Activated T-helper 1 cell treated with anti-CD3 and anti-CD28 coated beads, Interleukin-12 subunit alpha, Interleukin-12 subunit beta, Interleukin-2, Interleukin-4 antibody, amounts not matched to agents 30 ng/mL and 10 ng/mL and 1 ng/mL, durations not matched to agents 14 hours and 24 hours and 36 hours (primary cell): ENCODE measurements at regions not wholly inside any gene's neighbourhood (a gene's known extent, or its start where the extent isn't known, plus 50 kb on each side); places are given as distances from the start of the nearest gene placed in this dataset.
"Not testable (repeated sequence)": the region's sequence is repeated elsewhere in the genome, so short reads cannot be mapped to it uniquely, and the experiment has no call there.

Source experiments
- DNase-seq: peaks from one replicate; pipeline ENCODE4 v3.0.0; 2021; ENCODE audit warnings: low spot score
- H3K27ac Mint-ChIP-seq: one replicate; pipeline ENCODE4 v1.8.0; 2021; ENCODE audit warnings: mild to moderate bottlenecking, mixed read lengths
- H3K27me3 Mint-ChIP-seq: one replicate; pipeline ENCODE4 v1.8.0; 2022; ENCODE audit warnings: mild to moderate bottlenecking, moderate library complexity, mixed read lengths; ENCODE audit not compliant: insufficient read depth
- H3K36me3 Mint-ChIP-seq: one replicate; pipeline ENCODE4 v1.8.0; 2021; ENCODE audit warnings: low read depth, mixed read lengths
- H3K4me1 Mint-ChIP-seq: one replicate; pipeline ENCODE4 v1.8.0; 2021; ENCODE audit warnings: low read depth, mixed read lengths
- H3K4me3 Mint-ChIP-seq: one replicate; pipeline ENCODE4 v1.8.0; 2021; ENCODE audit warnings: mild to moderate bottlenecking, moderate library complexity, mixed read lengths
- H3K9me3 Mint-ChIP-seq: one replicate; pipeline ENCODE4 v1.8.0; 2021; ENCODE audit warnings: mixed read lengths
- intact Hi-C: fragments of 100-400 bp; cut with micrococcal nuclease; formaldehyde crosslinking; loops from one replicate; pipeline ENCODE4 v1.15.1; 2024

DNA sequence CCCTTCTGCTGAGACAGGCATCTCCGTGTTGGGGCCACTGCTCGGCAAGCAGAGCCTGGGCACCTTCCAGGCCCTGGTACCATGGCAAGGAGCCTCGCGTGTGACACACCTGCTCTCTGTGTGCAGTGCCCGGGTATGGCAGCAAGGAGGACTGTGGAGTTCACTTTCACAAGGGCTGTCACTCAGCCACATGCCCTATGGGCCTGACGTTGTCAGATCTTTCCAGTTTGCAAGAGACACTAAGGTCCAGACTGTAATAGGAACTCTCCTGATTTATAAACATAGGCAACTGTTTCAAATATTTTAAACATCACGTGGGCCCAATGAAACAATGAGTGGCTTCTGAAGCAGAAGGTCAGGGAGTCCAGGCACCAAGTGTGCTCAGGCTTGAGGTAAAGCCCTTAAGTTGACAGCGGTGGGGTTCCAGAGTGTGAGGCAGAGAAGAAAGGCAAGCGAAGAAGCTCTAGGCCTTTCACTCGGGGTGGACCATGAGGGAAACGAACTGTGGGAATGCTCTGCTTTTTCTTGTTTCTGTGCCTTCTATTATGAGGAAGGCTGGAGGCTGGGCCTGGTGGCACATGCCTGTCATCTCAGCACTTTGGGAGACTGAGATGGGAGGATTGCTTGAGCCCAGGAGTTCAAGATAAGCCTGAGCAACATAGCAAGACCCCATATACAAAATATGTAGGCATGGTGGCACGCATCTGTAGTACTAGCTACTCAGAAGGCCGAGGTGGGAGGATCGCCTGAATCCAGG, 108.6 kb upstream of the TRIM2 start:
- Mint-ChIP-seq H3K4me1 (no peaks in the 10 kb centered on the region), H3K9me3 (no peaks in the 10 kb centered on the region), H3K4me3 (no peak overlapping the region), H3K27me3 (peaks cover 17% of the 10 kb centered on the region), H3K36me3 (no peaks in the 10 kb centered on the region), H3K27ac (no peak overlapping the region)
- intact Hi-C loops: no loop called here
- DNase-seq: no peak

DNA sequence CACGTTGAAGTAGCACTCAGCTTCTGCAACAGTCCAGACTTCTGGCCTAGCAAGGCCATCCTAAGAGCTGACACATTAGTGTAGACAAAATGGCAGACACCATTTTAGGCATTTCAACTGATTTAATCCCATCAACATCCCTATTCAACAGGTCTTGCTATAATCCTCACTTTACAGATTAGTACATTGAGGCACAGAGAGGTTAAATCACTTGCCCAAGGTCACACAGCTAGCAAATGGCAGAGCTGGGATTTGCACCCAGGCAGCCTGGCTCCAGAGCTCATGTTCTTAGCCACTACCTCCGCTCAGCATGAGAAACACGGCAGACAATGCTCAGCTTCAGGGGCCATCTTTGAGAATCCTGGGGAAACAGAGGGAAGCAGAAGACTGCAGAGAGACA, 107.9 kb upstream of the TRIM2 start:
- Mint-ChIP-seq H3K36me3 (no peaks in the 10 kb centered on the region), H3K9me3 (no peaks in the 10 kb centered on the region), H3K27me3 (peaks cover 22% of the 10 kb centered on the region), H3K27ac (no peak overlapping the region), H3K4me3 (no peak overlapping the region), H3K4me1 (no peaks in the 10 kb centered on the region)
- intact Hi-C loops: no loop called here
- no peak for DNase-seq

DNA sequence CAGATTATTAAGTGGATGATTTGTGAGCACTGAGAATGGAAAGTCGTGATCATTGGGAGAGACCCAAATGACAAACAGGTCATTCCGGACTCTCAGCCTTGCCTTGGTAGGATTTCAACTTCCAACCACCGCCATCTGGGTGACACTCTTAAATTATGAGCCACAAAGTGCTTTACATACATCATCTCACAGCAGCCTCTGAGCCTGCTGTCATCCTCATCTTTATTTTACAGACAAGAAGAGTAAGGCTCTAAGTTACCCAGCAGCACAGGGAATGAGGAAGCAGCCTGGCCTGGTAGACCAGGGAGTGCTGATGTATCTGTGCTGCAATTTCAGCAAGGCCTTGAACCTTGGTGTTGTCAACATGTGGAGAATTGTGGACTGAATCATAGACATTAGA, 105.8 kb upstream of the TRIM2 start:
- H3K4me3 Mint-ChIP-seq: no peak overlapping the region
- no peak overlapping the region for H3K27ac Mint-ChIP-seq
- H3K4me1 Mint-ChIP-seq: no peaks in the 10 kb centered on the region
- H3K9me3 Mint-ChIP-seq: no peaks in the 10 kb centered on the region
- DNase-seq: no peak
- intact Hi-C loops: no loop called here
- H3K27me3 Mint-ChIP-seq: peaks cover 27% of the 10 kb centered on the region
- no peaks in the 10 kb centered on the region for H3K36me3 Mint-ChIP-seq

DNA sequence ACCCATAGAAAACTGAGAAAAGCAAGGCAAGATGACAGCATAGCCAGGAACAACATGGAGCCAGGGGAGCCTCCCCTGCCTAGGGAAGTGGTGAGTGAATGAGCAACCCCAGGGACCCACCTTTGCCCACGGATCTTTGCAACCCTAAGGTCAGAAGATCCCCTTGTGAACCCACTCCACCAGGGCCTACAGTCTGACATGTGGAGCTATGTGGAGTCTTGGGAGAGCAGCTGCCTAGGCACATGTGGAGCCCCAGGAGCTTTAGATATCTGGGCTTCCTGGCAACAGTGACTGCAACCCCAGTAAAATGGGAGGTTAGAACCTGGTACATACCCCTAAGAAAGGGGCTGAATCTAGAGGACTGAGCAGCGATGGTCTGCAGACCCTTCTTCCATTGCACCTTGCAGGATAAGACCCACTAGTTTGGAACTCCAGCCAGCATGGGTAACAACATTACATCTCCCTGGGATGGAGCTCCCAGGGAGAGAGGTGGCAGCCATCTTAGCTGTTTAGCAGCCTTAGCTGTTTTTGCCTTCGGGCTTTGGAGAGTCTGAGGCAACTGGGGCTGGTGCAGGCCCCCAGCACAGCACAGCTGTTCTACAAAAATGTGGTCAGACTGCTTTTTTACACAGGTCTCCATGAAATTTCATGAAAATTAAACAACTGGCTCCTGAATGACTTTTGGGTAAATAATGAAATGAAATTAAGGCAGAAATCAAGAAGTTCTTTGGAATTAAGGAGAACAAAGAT, 104.7 kb upstream of the TRIM2 start:
- Mint-ChIP-seq H3K27me3 (peaks cover 33% of the 10 kb centered on the region), H3K4me3 (no peak overlapping the region), H3K4me1 (no peaks in the 10 kb centered on the region), H3K9me3 (no peaks in the 10 kb centered on the region), H3K27ac (no peak overlapping the region), H3K36me3 (no peaks in the 10 kb centered on the region)
- intact Hi-C loops: no loop called here
- DNase-seq: no peak

DNA sequence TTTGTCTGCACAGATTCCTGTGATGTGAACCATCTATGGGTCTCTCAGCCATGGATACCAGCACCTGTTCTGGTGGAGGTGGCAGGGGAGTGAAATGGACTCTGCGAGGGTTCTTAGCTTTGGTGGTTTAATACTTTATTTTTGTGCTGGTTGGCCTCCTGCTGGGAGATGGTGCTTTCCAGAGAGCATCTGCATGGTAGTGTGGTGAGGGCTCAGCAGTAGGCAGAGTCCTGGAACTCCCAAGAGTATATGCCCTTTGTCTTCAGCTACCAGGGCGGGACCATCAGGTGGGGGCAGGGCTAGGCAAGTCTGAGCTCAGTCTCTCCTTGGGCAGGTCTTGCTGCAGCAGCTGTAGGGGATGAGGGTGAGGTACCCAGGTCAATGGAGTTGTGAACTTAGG, 97.5 kb upstream of the TRIM2 start:
- intact Hi-C loops, H3K4me3 Mint-ChIP-seq, H3K4me1 Mint-ChIP-seq, H3K27ac Mint-ChIP-seq, DNase-seq, H3K36me3 Mint-ChIP-seq: not testable (repeated sequence)
- H3K9me3 Mint-ChIP-seq: peaks cover 11% of the 10 kb centered on the region
- peaks cover 34% of the 10 kb centered on the region for H3K27me3 Mint-ChIP-seq

DNA sequence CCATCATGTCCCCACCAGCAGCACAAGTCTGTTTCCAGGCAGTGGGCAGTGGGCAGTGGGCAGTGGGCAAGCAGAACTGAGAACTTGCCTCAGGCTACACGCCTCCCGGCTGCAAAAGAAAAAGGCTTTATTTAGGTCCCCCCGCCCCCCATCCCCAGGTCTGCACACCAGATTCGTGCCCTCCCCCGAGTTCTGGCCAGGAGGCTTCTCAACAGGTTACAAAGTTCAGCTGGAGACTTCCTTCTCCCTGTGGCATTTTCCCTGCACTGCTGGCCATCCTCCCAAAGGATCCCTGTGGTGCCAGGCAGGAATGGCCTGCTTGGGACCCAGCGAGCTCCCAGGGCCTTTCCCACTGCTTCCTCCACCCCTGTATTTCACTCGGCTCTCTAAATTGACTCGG, 97.0 kb upstream of the TRIM2 start:
- Mint-ChIP-seq H3K9me3 (peaks cover 11% of the 10 kb centered on the region), H3K4me1 (no peaks in the 10 kb centered on the region), H3K36me3 (no peaks in the 10 kb centered on the region), H3K27ac (no peak overlapping the region), H3K27me3 (peaks cover 31% of the 10 kb centered on the region), H3K4me3 (no peak overlapping the region)
- intact Hi-C loops: no loop called here
- no peak for DNase-seq

DNA sequence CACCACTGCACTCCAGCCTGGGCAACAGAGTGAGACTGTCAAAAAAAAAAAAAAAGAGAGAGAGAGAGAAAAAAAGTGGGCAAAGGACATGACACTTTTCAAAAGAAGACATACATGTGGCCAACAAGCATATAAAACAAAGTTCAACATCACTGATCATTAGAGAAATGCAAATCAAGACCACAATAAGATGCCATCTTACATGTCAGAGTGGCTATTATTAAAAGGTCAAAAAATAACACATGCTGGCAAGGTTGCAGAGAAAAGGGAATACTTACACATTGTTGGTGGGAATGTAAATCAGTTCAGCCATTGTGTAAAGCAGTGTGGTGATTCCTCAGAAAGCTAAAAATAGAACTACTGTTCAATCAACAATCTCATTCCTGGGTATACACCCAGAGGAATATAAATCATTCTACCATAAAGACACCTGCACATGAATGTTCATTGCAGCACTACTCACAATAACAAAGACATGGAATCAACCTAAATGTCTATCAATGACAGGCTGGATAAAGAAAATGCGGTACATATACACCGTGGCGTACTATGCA, 94.9 kb upstream of the TRIM2 start:
- H3K4me1 Mint-ChIP-seq: no peaks in the 10 kb centered on the region
- H3K36me3 Mint-ChIP-seq: no peaks in the 10 kb centered on the region
- H3K9me3 Mint-ChIP-seq: peaks cover 11% of the 10 kb centered on the region
- no peak for DNase-seq
- H3K27ac Mint-ChIP-seq: no peak overlapping the region
- H3K4me3 Mint-ChIP-seq: no peak overlapping the region
- peaks cover 13% of the 10 kb centered on the region for H3K27me3 Mint-ChIP-seq
- intact Hi-C loops: no loop called here

DNA sequence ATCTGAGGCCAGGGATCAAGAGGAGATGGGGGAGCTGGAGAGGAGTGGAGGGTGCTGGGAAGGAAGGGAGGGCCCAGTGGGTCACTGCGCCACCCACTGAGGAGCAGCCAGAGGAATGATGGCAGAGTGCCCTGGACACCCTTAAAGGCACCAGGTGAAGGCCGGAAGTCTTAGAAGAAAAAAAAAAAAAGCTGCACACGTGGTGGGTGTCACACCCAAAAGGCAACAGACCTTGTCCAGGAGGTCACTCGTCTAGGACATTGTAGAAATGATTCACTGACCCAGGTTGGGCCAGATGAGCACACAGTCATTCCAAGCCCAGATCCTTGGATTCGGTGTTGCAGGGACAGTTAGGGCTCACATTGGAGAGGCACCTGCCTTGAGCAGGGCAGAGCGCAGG, 93.5 kb upstream of the TRIM2 start:
- H3K27me3 Mint-ChIP-seq: peaks cover 14% of the 10 kb centered on the region
- H3K9me3 Mint-ChIP-seq: peaks cover 10% of the 10 kb centered on the region
- H3K4me1 Mint-ChIP-seq: no peaks in the 10 kb centered on the region
- no peaks in the 10 kb centered on the region for H3K36me3 Mint-ChIP-seq
- H3K27ac Mint-ChIP-seq: no peak overlapping the region
- H3K4me3 Mint-ChIP-seq: no peak overlapping the region
- DNase-seq: no peak
- intact Hi-C loops: loop anchor here (10.0 kb wide), 2 partner anchors 426 to 626 kb away; no protein-coding TSS in a partner anchor

DNA sequence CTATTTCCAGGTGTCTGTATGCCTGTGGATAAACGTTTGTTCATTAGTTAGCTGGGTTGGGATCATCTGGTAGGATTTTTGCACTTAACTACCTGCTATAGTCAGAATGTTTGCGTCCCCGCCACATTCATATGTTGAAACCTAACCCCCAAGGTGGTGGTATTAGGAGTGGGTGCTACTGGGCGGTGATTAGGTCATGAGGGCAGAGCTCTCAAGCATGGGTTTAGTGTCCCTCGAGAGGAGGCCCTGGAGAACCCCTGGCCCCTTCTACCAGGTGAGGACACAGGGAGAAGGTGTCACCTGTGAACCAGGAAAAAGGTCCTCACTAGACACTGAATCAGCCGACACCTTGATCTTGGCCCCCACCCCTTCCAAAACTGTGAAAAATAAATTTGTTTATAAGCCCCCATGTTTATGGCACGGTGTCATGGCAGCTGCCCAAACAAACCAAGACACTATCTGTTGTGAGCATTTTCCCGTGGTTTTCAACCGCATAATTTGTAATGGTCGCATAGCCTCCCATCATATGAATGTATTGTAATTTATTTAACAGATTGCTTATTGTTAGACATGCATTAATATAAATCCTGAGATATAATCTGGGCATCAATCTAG, 92.7 kb upstream of the TRIM2 start:
- Mint-ChIP-seq H3K4me3 (no peak overlapping the region), H3K27me3 (peaks cover 9% of the 10 kb centered on the region)
- no peak for DNase-seq

DNA sequence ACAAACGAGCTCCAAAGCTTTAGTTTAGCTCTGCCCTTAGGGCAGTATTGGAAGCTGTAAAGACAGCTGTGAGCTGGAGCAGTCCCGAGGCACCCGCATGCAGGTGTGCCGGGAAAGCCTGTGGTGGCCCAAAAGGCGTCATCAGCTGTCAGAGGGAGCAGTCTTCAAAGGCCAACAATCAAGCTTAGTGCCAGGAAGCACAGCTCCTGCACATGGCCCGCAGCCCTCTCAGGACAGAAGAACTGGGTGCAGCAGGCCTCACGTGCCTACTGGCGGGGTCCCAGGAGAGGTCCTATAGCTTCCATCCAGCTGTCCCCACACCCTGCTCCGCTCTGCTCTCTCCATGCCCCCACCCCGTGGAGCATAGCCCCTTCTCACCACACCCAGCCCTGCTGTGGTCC, 92.2 kb upstream of the TRIM2 start:
- Mint-ChIP-seq H3K4me1 (no peaks in the 10 kb centered on the region), H3K4me3 (no peak overlapping the region), H3K27ac (no peak overlapping the region), H3K27me3 (peaks cover 8% of the 10 kb centered on the region), H3K36me3 (no peaks in the 10 kb centered on the region), H3K9me3 (peaks cover 3% of the 10 kb centered on the region)
- no peak for DNase-seq
- intact Hi-C loops: loop anchor here (10.0 kb wide), 2 partner anchors 427 to 627 kb away; no protein-coding TSS in a partner anchor

More for the DNA sequence above, 92.7 kb upstream of the TRIM2 start:
- H3K4me1 Mint-ChIP-seq: no peaks in the 10 kb centered on the region
- H3K27ac Mint-ChIP-seq: no peak overlapping the region
- H3K36me3 Mint-ChIP-seq: no peaks in the 10 kb centered on the region
- intact Hi-C loops: loop anchor here (10.0 kb wide), 2 partner anchors 427 to 627 kb away; no protein-coding TSS in a partner anchor
- peaks cover 3% of the 10 kb centered on the region for H3K9me3 Mint-ChIP-seq

DNA sequence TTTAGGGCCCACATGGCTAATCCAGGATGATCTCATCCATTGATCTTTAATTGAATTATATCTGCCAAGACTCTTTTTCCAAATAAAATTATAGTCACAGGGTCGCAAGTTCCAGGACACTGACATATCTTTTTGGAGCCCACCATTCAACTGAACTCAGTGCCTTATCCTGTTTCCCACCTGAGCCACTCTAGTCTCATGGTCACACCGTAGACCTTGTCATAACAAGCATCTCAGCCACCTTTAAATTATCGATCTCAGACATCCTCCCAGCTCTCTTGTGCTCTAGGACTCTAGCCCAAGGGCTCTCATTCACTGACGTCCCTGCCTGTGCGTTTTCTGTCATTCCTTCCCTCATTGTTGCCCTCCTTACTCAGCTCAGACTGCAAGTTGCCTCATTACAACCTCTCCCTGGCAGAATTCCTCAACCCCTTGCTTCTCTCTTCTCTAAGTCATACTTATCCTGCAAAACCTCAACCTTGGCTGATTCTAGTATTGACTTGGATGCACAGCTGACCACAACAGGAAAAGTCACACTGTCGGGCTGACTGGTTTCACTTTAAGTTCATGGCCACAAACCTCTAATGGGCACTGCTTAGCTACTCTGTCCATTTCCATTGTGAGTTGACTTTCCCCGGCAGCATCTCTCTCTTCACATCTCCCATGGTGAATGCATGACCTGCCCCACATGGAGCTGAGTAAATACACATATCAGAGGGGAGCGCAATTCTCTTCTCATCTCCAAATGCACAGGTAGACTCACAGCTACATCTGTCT, 91.0 kb upstream of the TRIM2 start:
- intact Hi-C loops: loop anchor here (10.0 kb wide), 2 partner anchors 428 to 628 kb away; no protein-coding TSS in a partner anchor
- Mint-ChIP-seq H3K36me3 (no peaks in the 10 kb centered on the region), H3K9me3 (no peaks in the 10 kb centered on the region), H3K4me1 (no peaks in the 10 kb centered on the region), H3K4me3 (no peak overlapping the region), H3K27ac (no peak overlapping the region), H3K27me3 (peaks cover 9% of the 10 kb centered on the region)
- no peak for DNase-seq

DNA sequence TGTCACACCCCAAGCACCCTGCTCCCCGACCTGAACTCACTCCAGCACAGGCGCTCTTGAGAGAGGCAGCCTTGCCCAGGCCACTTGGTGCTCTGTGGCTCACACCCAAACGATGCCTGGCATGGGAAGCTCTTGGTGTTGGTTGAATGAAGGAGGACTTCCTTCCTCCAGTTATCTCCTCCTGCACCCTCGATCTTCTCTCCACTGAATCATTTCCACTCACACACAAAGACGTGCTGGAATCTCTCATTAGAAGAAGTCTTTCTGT, 90.5 kb upstream of the TRIM2 start:
- no peaks in the 10 kb centered on the region for H3K9me3 Mint-ChIP-seq
- no peaks in the 10 kb centered on the region for H3K4me1 Mint-ChIP-seq
- H3K36me3 Mint-ChIP-seq: no peaks in the 10 kb centered on the region
- no peak overlapping the region for H3K27ac Mint-ChIP-seq
- no peak overlapping the region for H3K4me3 Mint-ChIP-seq
- DNase-seq: no peak
- intact Hi-C loops: loop anchor here (2.0 to 10.0 kb wide), 5 partner anchors 39 to 629 kb away; partner anchors contain the start of genes ARFIP1, FHDC1 and TIGD4
- peaks cover 9% of the 10 kb centered on the region for H3K27me3 Mint-ChIP-seq
